ENCODE measurements at regions not wholly inside any gene's neighbourhood (a gene's known extent, or its start where the extent isn't known, plus 50 kb on each side); places are given as distances from the start of the nearest gene placed in this dataset.

DNA sequence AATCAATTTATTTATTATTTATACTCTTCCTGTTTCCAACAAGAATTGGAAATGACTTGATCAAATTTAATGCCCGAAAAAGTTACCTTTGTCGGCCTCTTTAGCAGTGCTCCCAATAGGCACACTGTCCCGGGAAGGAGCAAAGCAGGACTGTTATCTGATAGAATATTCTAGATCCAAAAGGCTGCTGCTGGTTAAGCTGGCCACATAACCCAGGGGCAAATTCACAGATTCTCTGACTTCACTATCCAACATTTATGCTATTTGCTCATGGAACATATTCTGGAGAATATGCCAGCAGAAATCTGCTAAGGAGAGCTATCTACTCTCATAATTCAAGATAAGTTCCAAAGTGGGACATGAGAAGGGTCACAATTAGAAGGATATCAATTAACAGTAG is 100.2 kb upstream of the DMAC1 start:
- TF ChIP-seq, protein P1, sequence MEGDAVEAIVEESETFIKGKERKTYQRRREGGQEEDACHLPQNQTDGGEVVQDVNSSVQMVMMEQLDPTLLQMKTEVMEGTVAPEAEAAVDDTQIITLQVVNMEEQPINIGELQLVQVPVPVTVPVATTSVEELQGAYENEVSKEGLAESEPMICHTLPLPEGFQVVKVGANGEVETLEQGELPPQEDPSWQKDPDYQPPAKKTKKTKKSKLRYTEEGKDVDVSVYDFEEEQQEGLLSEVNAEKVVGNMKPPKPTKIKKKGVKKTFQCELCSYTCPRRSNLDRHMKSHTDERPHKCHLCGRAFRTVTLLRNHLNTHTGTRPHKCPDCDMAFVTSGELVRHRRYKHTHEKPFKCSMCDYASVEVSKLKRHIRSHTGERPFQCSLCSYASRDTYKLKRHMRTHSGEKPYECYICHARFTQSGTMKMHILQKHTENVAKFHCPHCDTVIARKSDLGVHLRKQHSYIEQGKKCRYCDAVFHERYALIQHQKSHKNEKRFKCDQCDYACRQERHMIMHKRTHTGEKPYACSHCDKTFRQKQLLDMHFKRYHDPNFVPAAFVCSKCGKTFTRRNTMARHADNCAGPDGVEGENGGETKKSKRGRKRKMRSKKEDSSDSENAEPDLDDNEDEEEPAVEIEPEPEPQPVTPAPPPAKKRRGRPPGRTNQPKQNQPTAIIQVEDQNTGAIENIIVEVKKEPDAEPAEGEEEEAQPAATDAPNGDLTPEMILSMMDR (conservative IDR thresholded peaks at IDR 0.05 in 1 of 2, IDR thresholded peaks at IDR 0.05 in 1 of 2; ENCODE audit: low read depth in 1 of 2, low read length in 2 of 2): no peak
- TF ChIP-seq EZH2 (IDR thresholded peaks at IDR 0.05; ENCODE audit: low read length, missing control alignments): no peak
- Histone ChIP-seq H3K9me3 (ENCODE audit: control insufficient read depth, insufficient read depth, low read depth, low read length) (no peaks in the 10 kb centered on the region), H2AFZ (ENCODE audit: low read length) (no peak overlapping the region), H3K4me3 (replicated peaks in 1 of 4; ENCODE audit: control extremely low read depth in 1 of 4, insufficient read depth in 1 of 4, low read depth in 3 of 4, low read length in 4 of 4) (no peak overlapping the region), H3K27ac (ENCODE audit: insufficient read depth, low read length) (no peak overlapping the region), H3K4me1 (ENCODE audit: control insufficient read depth, extremely low read depth, insufficient read depth, low read length) (no peaks in the 10 kb centered on the region), H3K4me2 (ENCODE audit: extremely low read depth, insufficient read depth, low read length) (no peak overlapping the region), H3K9ac (ENCODE audit: insufficient read depth, low read length) (no peak overlapping the region), H3K36me3 (ENCODE audit: control insufficient read depth, insufficient read depth, low read length) (no peaks in the 10 kb centered on the region), H4K20me1 (ENCODE audit: control insufficient read depth, extremely low read depth, insufficient read depth, low read length) (no peaks in the 10 kb centered on the region), H3K27me3 (ENCODE audit: control insufficient read depth, insufficient read depth, low read length) (no peaks in the 10 kb centered on the region), H3K79me2 (ENCODE audit: control insufficient read depth, insufficient read depth, low read length) (no peaks in the 10 kb centered on the region)
- no peak for DNase-seq (ENCODE audit: low read depth in 2 of 2)

DNA sequence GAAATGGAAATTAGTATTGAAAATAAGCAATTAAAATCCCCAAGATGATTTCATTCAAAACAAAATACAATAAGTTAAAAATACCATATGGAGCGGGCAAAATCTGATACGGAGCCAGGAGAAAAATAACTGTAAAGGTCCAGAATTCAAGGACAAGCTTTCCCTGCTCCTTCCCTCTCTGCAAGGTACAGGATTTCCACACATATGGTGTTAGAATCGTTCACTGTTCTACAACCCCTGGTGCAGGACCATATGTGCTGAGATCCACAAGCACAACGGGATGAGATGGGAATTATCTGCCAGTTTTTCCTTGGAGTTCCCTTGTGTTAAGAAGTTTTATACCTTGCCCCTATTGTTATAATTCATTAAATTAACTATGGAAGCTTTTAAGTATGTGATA is 94.7 kb upstream of the DMAC1 start:
- H3K4me3 ChIP-seq (replicated peaks in 1 of 4; ENCODE audit: control extremely low read depth in 1 of 4, insufficient read depth in 1 of 4, low read depth in 3 of 4, low read length in 4 of 4): no peak overlapping the region
- H4K20me1 ChIP-seq (ENCODE audit: control insufficient read depth, extremely low read depth, insufficient read depth, low read length): no peaks in the 10 kb centered on the region
- no peaks in the 10 kb centered on the region for H3K9me3 ChIP-seq (ENCODE audit: control insufficient read depth, insufficient read depth, low read depth, low read length)
- no peak overlapping the region for H2AFZ ChIP-seq (ENCODE audit: low read length)
- DNase-seq (ENCODE audit: low read depth in 2 of 2): no peak
- H3K36me3 ChIP-seq (ENCODE audit: control insufficient read depth, insufficient read depth, low read length): no peaks in the 10 kb centered on the region
- TF ChIP-seq EZH2 (IDR thresholded peaks at IDR 0.05; ENCODE audit: low read length, missing control alignments): no peak
- TF ChIP-seq, protein P1 (conservative IDR thresholded peaks at IDR 0.05 in 1 of 2, IDR thresholded peaks at IDR 0.05 in 1 of 2; ENCODE audit: low read depth in 1 of 2, low read length in 2 of 2): no peak
- no peaks in the 10 kb centered on the region for H3K4me1 ChIP-seq (ENCODE audit: control insufficient read depth, extremely low read depth, insufficient read depth, low read length)
- H3K79me2 ChIP-seq (ENCODE audit: control insufficient read depth, insufficient read depth, low read length): no peaks in the 10 kb centered on the region
- no peak overlapping the region for H3K9ac ChIP-seq (ENCODE audit: insufficient read depth, low read length)
- no peaks in the 10 kb centered on the region for H3K27me3 ChIP-seq (ENCODE audit: control insufficient read depth, insufficient read depth, low read length)
- H3K4me2 ChIP-seq (ENCODE audit: extremely low read depth, insufficient read depth, low read length): no peak overlapping the region
- no peak overlapping the region for H3K27ac ChIP-seq (ENCODE audit: insufficient read depth, low read length)

DNA sequence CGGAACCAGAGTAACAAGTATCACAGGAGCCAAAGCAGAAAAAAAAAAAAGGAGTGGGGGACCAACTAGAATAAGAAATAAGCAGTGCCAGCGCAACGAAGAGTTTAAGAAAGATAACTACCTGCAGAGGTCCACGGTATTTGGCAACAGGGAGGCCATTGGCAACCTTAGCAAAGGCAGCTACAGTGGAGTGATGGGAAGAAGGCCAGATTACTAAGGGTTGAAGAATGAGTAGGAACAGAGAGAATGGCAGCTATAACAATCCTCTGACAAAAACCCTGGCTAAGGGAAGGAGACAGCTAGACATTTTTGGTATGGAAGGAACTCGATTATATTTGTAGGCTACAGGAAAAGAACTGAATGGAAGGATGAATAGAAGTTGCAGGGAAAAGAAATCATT is 93.4 kb upstream of the DMAC1 start:
- DNase-seq (ENCODE audit: low read depth in 2 of 2): peak in 1 of 2 donors; percentile 15

More for the DNA sequence above, 93.4 kb upstream of the DMAC1 start:
- Histone ChIP-seq H3K4me1 (ENCODE audit: control insufficient read depth, extremely low read depth, insufficient read depth, low read length) (no peaks in the 10 kb centered on the region), H2AFZ (ENCODE audit: low read length) (no peak overlapping the region), H3K36me3 (ENCODE audit: control insufficient read depth, insufficient read depth, low read length) (no peaks in the 10 kb centered on the region), H3K9me3 (ENCODE audit: control insufficient read depth, insufficient read depth, low read depth, low read length) (no peaks in the 10 kb centered on the region), H3K4me2 (ENCODE audit: extremely low read depth, insufficient read depth, low read length) (no peak overlapping the region), H3K4me3 (replicated peaks in 1 of 4; ENCODE audit: control extremely low read depth in 1 of 4, insufficient read depth in 1 of 4, low read depth in 3 of 4, low read length in 4 of 4) (no peak overlapping the region), H3K27me3 (ENCODE audit: control insufficient read depth, insufficient read depth, low read length) (no peaks in the 10 kb centered on the region), H3K79me2 (ENCODE audit: control insufficient read depth, insufficient read depth, low read length) (no peaks in the 10 kb centered on the region), H3K9ac (ENCODE audit: insufficient read depth, low read length) (no peak overlapping the region), H3K27ac (ENCODE audit: insufficient read depth, low read length) (no peak overlapping the region), H4K20me1 (ENCODE audit: control insufficient read depth, extremely low read depth, insufficient read depth, low read length) (no peaks in the 10 kb centered on the region)
- TF ChIP-seq EZH2 (IDR thresholded peaks at IDR 0.05; ENCODE audit: low read length, missing control alignments): no peak
- TF ChIP-seq, protein P1 (conservative IDR thresholded peaks at IDR 0.05 in 1 of 2, IDR thresholded peaks at IDR 0.05 in 1 of 2; ENCODE audit: low read depth in 1 of 2, low read length in 2 of 2): no peak
